OCI-LY1 (cell line): ENCODE measurements at regions not wholly inside any gene's neighbourhood (a gene's known extent, or its start where the extent isn't known, plus 50 kb on each side); places are given as distances from the start of the nearest gene placed in this dataset.

Source experiments
- H2AFZ ChIP-seq: fragments of 200-600 bp; sonication (generic), shearing (Covaris generic); 2 replicates; pipeline ENCODE4 v1.6.0; 2014; ENCODE audit warnings: antibody characterized with exemption, mild to moderate bottlenecking, low read length
- H3F3A ChIP-seq: fragments of 200-600 bp; sonication (generic), shearing (Covaris generic); 2 replicates; pipeline ENCODE4 v1.6.0; 2014; ENCODE audit warnings: mild to moderate bottlenecking, antibody characterized with exemption, low read length, moderate library complexity; ENCODE audit not compliant: insufficient read depth
- H3K27ac ChIP-seq: fragments of 200-600 bp; sonication (generic); 2 replicates; pipeline ENCODE4 v1.5.1; 2014; ENCODE audit warnings: low read length, mixed run types, mild to moderate bottlenecking, low read depth; ENCODE audit not compliant: poor library complexity, severe bottlenecking
- H3K27me3 ChIP-seq: fragments of 200-600 bp; sonication (generic); 2 replicates; pipeline ENCODE4 v1.6.0; 2014; ENCODE audit warnings: antibody characterized with exemption, mild to moderate bottlenecking, low read length, moderate library complexity; ENCODE audit not compliant: insufficient read depth
- H3K36me3 ChIP-seq: fragments of 200-600 bp; sonication (generic); 2 replicates; pipeline ENCODE4 v1.6.1; 2014; ENCODE audit warnings: mild to moderate bottlenecking, antibody characterized with exemption, low read length, moderate library complexity, mixed read lengths; ENCODE audit not compliant: insufficient read depth
- H3K4me1 ChIP-seq: fragments of 200-600 bp; sonication (generic); 2 replicates; pipeline ENCODE4 v1.5.1; 2014; ENCODE audit warnings: mild to moderate bottlenecking, low read length, moderate library complexity; ENCODE audit not compliant: insufficient read depth, severe bottlenecking
- H3K4me2 ChIP-seq: fragments of 200-600 bp; sonication (generic), shearing (Covaris generic); 2 replicates; pipeline ENCODE4 v1.6.1; 2014; ENCODE audit warnings: low read length
- H3K4me3 ChIP-seq: fragments of 200-600 bp; sonication (generic); 2 replicates; pipeline ENCODE4 v1.5.1; 2014; ENCODE audit warnings: low read length, low read depth, mild to moderate bottlenecking, mixed read lengths; ENCODE audit not compliant: poor library complexity, severe bottlenecking
- H3K79me2 ChIP-seq: fragments of 200-600 bp; shearing (Covaris generic); 2 replicates; pipeline ENCODE4 v1.6.1; 2016; ENCODE audit warnings: mixed run types, low read length, mixed read lengths; ENCODE audit not compliant: insufficient read depth
- H3K9ac ChIP-seq: fragments of 200-600 bp; sonication (generic), shearing (Covaris generic); 2 replicates; pipeline ENCODE4 v1.6.1; 2014; ENCODE audit warnings: mild to moderate bottlenecking, low read length, mixed read lengths
- H3K9me2 ChIP-seq: fragments of 200-600 bp; sonication (generic), shearing (Covaris generic); 2 replicates; pipeline ENCODE4 v1.6.1; 2014; ENCODE audit warnings: low read depth, mild to moderate bottlenecking, low read length, mixed read lengths
- H3K9me3 ChIP-seq: fragments of 200-600 bp; shearing (Covaris generic); 2 replicates; pipeline ENCODE4 v1.6.1; 2014; ENCODE audit warnings: low read length, mixed read lengths
- H4K20me1 ChIP-seq: fragments of 200-600 bp; sonication (generic), shearing (Covaris generic); 2 replicates; pipeline ENCODE4 v1.6.0; 2016; ENCODE audit warnings: mild to moderate bottlenecking, low read length; ENCODE audit not compliant: insufficient read depth
- CTCF ChIP-seq: fragments of 200-600 bp; sonication (generic), shearing (Covaris generic); IDR thresholded peaks from 2 replicates; pipeline ENCODE4 v1.5.1; 2017; ENCODE audit warnings: mild to moderate bottlenecking, antibody characterized with exemption, low read length, moderate library complexity, mixed read lengths
- EZH2 ChIP-seq: fragments of 200-600 bp; sonication (generic), shearing (Covaris generic); IDR thresholded peaks from 2 replicates; pipeline ENCODE4 v1.8.0; 2017; ENCODE audit warnings: borderline replicate concordance, mixed run types, mild to moderate bottlenecking, antibody characterized with exemption, low read length, moderate library complexity, mixed read lengths

GRCh38 chr7:13090959-13091358 is 403.5 kb downstream of the ARL4A start:
- Histone ChIP-seq H3K4me3 (no peak overlapping the region), H3K4me2 (no peak overlapping the region), H3K27ac (no peak overlapping the region), H3K27me3 (no peaks in the 10 kb centered on the region), H3K9me3 (no peaks in the 10 kb centered on the region), H3K9me2 (no peaks in the 10 kb centered on the region), H4K20me1 (no peaks in the 10 kb centered on the region), H3F3A (no peaks in the 10 kb centered on the region), H3K36me3 (no peaks in the 10 kb centered on the region), H3K79me2 (no peaks in the 10 kb centered on the region), H3K4me1 (no peaks in the 10 kb centered on the region), H2AFZ (no peak overlapping the region), H3K9ac (no peak overlapping the region)
- TF ChIP-seq EZH2 = no peak
- TF ChIP-seq CTCF = no peak

- no peaks in the 10 kb centered on the region for H3F3A ChIP-seq
- H3K9me2 ChIP-seq = no peaks in the 10 kb centered on the region
- no peak overlapping the region for H3K4me3 ChIP-seq
- no peak overlapping the region for H3K27ac ChIP-seq
- TF ChIP-seq CTCF (no peak), EZH2 (no peak)
- H4K20me1 ChIP-seq = no peaks in the 10 kb centered on the region
- no peaks in the 10 kb centered on the region for H3K79me2 ChIP-seq
- H2AFZ ChIP-seq = no peak overlapping the region
- no peak overlapping the region for H3K4me2 ChIP-seq
- no peak overlapping the region for H3K9ac ChIP-seq
- H3K27me3 ChIP-seq = no peaks in the 10 kb centered on the region
- no peaks in the 10 kb centered on the region for H3K4me1 ChIP-seq
- no peaks in the 10 kb centered on the region for H3K36me3 ChIP-seq
- no peaks in the 10 kb centered on the region for H3K9me3 ChIP-seq
These were observed 404.7 kb downstream of the ARL4A start for GRCh38 chr7:13091974-13092707.

GRCh38 chr7:13092708-13093005 is 405.2 kb downstream of the ARL4A start:
- Histone ChIP-seq H3K4me1 (no peaks in the 10 kb centered on the region), H3K9ac (no peak overlapping the region), H4K20me1 (no peaks in the 10 kb centered on the region), H3K36me3 (no peaks in the 10 kb centered on the region), H3K4me2 (no peak overlapping the region), H3K9me3 (no peaks in the 10 kb centered on the region), H3K27ac (no peak overlapping the region), H3K9me2 (no peaks in the 10 kb centered on the region), H3K27me3 (no peaks in the 10 kb centered on the region), H3F3A (no peaks in the 10 kb centered on the region), H3K4me3 (no peak overlapping the region), H3K79me2 (no peaks in the 10 kb centered on the region), H2AFZ (no peak overlapping the region)
- TF ChIP-seq EZH2 (no peak), CTCF (no peak)
